ENCODE measurements at regions not wholly inside any gene's neighbourhood (a gene's known extent, or its start where the extent isn't known, plus 50 kb on each side); places are given as distances from the start of the nearest gene placed in this dataset.

DNA sequence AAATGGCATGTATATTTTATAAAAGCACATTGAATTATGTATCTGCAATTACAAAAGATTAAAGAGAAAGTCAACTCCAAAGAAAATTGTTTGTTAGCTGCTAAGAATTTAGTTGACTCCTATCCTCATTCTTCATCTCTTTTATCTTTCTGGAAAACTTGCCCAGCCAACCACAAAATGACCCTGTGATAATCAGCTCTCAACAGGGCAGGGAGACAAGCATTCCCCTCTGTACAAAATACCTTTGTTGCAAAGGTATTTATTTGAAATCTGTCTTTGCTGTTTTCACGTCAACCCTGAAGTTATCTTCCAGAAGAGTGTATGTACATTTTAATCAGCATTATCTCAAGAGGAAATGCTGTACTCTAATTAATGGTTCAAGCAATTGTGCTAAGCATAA, 191.1 kb upstream of the DDI1 start:
- TF ChIP-seq POLR2A (IDR thresholded peaks at IDR 0.05; ENCODE audit: low read length) (no peak), GATA1 (IDR thresholded peaks at IDR 0.05; ENCODE audit: low read depth, low read length) (no peak)
